Naive thymus-derived CD4-positive, alpha-beta T cell (primary cell): ENCODE measurements at regions not wholly inside any gene's neighbourhood (a gene's known extent, or its start where the extent isn't known, plus 50 kb on each side); places are given as distances from the start of the nearest gene placed in this dataset.

Source experiments
- ATAC-seq: fragments of 150-1000 bp; cut with Tn5 transposase; 2 replicates; pipeline ENCODE4 v1.10.0; 2021; ENCODE audit warnings: mild to moderate bottlenecking, moderate library complexity
- CTCF ChIA-PET: fragments of 350-600 bp; sonication (Branson Sonifier 250); formaldehyde crosslinking; loops from one replicate; lab custom pipeline; 2021; ENCODE audit warnings: antibody characterized with exemption; lab: Charles Lee
- POLR2A ChIA-PET: fragments of 350-600 bp; sonication (Branson Sonifier 250); formaldehyde crosslinking; loops from one replicate; lab custom pipeline; 2021; ENCODE audit warnings: antibody characterized with exemption, inconsistent platforms; lab: Charles Lee
- DNase-seq, 9 donors: peaks; one replicate each; pipeline versions ENCODE4 v3.0.0 to v3.0.0-alpha.2; 2020 to 2022; ENCODE audit warnings: mixed read lengths in 1 of 9
- H3K27ac ChIP-seq: one replicate; pipeline ENCODE4 v1.7.0; 2013; ENCODE audit warnings: mild to moderate bottlenecking, low read depth, low read length, moderate library complexity
- H3K27me3 ChIP-seq, 2 donors: one replicate each; pipeline ENCODE4 v1.7.0; 2013; ENCODE audit warnings: low read length in 2 of 2, mild to moderate bottlenecking in 2 of 2, moderate library complexity in 2 of 2; ENCODE audit not compliant: control insufficient read depth in 2 of 2, insufficient read depth in 2 of 2
- H3K36me3 ChIP-seq, 3 experiments: 1 replicate in 2 of 3; 2 replicates in 1 of 3; pipeline ENCODE4 v1.7.0; 2013; ENCODE audit warnings: low read length in 3 of 3, mild to moderate bottlenecking in 3 of 3, moderate library complexity in 1 of 3; ENCODE audit not compliant: insufficient read depth in 3 of 3, control insufficient read depth in 2 of 3
- H3K4me1 ChIP-seq, 2 donors: one replicate each; pipeline ENCODE4 v1.7.0; 2013; ENCODE audit warnings: low read length in 2 of 2, mild to moderate bottlenecking in 2 of 2, moderate library complexity in 1 of 2; ENCODE audit not compliant: control insufficient read depth in 2 of 2, insufficient read depth in 2 of 2
- H3K4me3 ChIP-seq: 2 replicates; pipeline ENCODE4 v1.7.0; 2013; ENCODE audit warnings: mild to moderate bottlenecking, low read length
- H3K9me3 ChIP-seq, 3 experiments: 1 replicate in 2 of 3; 2 replicates in 1 of 3; pipeline ENCODE4 v1.7.0; 2013; ENCODE audit warnings: low read length in 3 of 3; ENCODE audit not compliant: control insufficient read depth in 2 of 3
- H3K27ac Mint-ChIP-seq, 9 donors: one replicate each; pipeline ENCODE4 v1.8.0; 2020 to 2022; ENCODE audit warnings: mixed read lengths in 9 of 9, mild to moderate bottlenecking in 8 of 9, moderate library complexity in 5 of 9, inconsistent platforms in 2 of 9
- H3K27me3 Mint-ChIP-seq, 5 donors: one replicate each; pipeline ENCODE4 v1.8.0; 2021 to 2022; ENCODE audit warnings: mixed read lengths in 5 of 5, mild to moderate bottlenecking in 1 of 5
- H3K36me3 Mint-ChIP-seq, 5 donors: one replicate each; pipeline ENCODE4 v1.8.0; 2020 to 2022; ENCODE audit warnings: mixed read lengths in 5 of 5, mild to moderate bottlenecking in 3 of 5, inconsistent platforms in 1 of 5
- H3K4me1 Mint-ChIP-seq, 7 donors: one replicate each; pipeline ENCODE4 v1.8.0; 2020 to 2022; ENCODE audit warnings: mixed read lengths in 7 of 7, mild to moderate bottlenecking in 3 of 7, inconsistent platforms in 1 of 7
- H3K4me3 Mint-ChIP-seq, 10 donors: one replicate each; pipeline ENCODE4 v1.8.0; 2020 to 2022; ENCODE audit warnings: mild to moderate bottlenecking in 10 of 10, mixed read lengths in 10 of 10, moderate library complexity in 6 of 10, inconsistent platforms in 2 of 10
- H3K9me3 Mint-ChIP-seq, 11 donors: one replicate each; pipeline ENCODE4 v1.8.0; 2020 to 2022; ENCODE audit warnings: mixed read lengths in 11 of 11, mild to moderate bottlenecking in 4 of 11, inconsistent platforms in 1 of 11, moderate library complexity in 1 of 11
- intact Hi-C, 2 donors: fragments of 100-400 bp; cut with micrococcal nuclease; formaldehyde crosslinking; loops; one replicate each; pipeline ENCODE4 v1.15.1; 2023

DNA sequence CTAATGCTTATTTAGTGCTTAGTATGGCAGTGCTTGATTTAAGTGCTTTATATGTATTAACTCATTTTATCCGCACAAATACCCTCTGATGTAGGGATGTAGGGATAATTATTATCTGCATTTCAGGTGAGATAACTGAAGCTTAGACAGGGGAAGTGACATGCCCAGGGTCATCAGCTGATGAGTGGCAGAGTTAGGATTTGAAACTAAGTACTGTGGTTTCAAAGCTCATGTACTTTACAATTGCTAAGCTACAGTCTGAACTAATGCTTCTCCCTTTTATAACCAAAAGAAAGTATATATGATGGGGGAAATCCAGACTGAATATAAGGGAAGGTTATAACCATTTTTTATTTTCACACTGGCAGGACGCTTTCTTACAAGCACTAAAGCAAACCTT, 229.6 kb upstream of the NAV3 start:
- Mint-ChIP-seq H3K27ac (no peak overlapping the region), H3K36me3 (no peaks in the 10 kb centered on the region), H3K4me1 (no peaks in the 10 kb centered on the region), H3K9me3 (peaks cover 0 to 9% (median 1%) of the 10 kb centered on the region in 11 donors), H3K27me3 (no peaks in the 10 kb centered on the region), H3K4me3 (no peak overlapping the region)
- ATAC-seq (no peak), DNase-seq (no peak)
- Histone ChIP-seq H3K27ac (no peak overlapping the region), H3K36me3 (no peaks in the 10 kb centered on the region), H3K4me1 (no peaks in the 10 kb centered on the region), H3K27me3 (no peaks in the 10 kb centered on the region), H3K4me3 (no peak overlapping the region), H3K9me3 (no peaks in the 10 kb centered on the region)
- ChIA-PET POLR2A (no interaction called here), CTCF (no interaction called here)
- intact Hi-C loops, result no loop called here

GRCh38 chr12:77600468-77600843, 230.2 kb upstream of the NAV3 start:
- H3K36me3 ChIP-seq, result no peaks in the 10 kb centered on the region
- Mint-ChIP-seq H3K27ac (no peak overlapping the region), H3K36me3 (no peaks in the 10 kb centered on the region), H3K27me3 (no peaks in the 10 kb centered on the region), H3K4me1 (no peaks in the 10 kb centered on the region), H3K9me3 (peaks cover 0 to 9% (median 0%) of the 10 kb centered on the region in 11 donors), H3K4me3 (no peak overlapping the region)
- no peaks in the 10 kb centered on the region for H3K9me3 ChIP-seq
- ATAC-seq, result no peak
- intact Hi-C loops, result no loop called here
- H3K27me3 ChIP-seq, result no peaks in the 10 kb centered on the region
- no peak for DNase-seq
- no peak overlapping the region for H3K27ac ChIP-seq
- no peak overlapping the region for H3K4me3 ChIP-seq
- ChIA-PET CTCF (no interaction called here), POLR2A (no interaction called here)
- no peaks in the 10 kb centered on the region for H3K4me1 ChIP-seq

DNA sequence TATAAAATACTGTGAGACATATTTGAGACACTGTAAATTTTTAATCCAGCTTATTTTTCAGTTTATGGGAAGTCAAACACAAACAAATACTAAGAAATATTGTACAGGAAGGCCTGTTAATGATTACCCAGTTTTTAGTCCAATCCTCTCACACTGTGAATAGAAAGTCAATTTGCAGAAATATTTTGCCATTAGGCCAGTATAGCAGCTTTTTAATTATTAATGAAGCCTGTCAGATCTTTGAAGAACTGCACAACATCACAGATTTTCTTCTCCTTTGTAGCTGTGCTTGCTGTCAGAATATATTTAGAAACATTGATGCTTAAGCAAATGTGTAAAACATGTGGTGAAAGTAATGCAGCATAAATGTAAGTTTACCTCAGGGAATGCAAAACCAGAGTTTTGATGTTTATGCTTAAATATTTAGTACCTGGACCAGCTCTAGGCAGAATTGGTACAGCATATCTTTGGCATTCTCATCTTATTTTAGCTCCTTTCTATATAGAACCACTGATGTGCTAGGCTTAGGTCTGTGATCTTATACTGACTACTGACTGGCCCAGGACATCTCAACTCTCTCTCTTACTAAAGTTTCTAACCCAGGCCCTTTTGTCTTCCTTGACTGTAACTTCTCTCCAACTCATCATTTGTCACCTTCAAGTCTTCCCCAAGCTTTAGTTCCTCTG, 230.8 kb upstream of the NAV3 start:
- no peak overlapping the region for H3K27ac ChIP-seq
- no peaks in the 10 kb centered on the region for H3K36me3 ChIP-seq
- Mint-ChIP-seq H3K27ac (no peak overlapping the region), H3K36me3 (no peaks in the 10 kb centered on the region), H3K4me3 (no peak overlapping the region), H3K4me1 (no peaks in the 10 kb centered on the region), H3K27me3 (no peaks in the 10 kb centered on the region), H3K9me3 (peaks cover 0 to 9% (median 0%) of the 10 kb centered on the region in 11 donors)
- ATAC-seq, result no peak
- H3K9me3 ChIP-seq, result no peaks in the 10 kb centered on the region
- no peaks in the 10 kb centered on the region for H3K27me3 ChIP-seq
- no peaks in the 10 kb centered on the region for H3K4me1 ChIP-seq
- POLR2A ChIA-PET, result interaction anchor here (0.7 kb wide), 1 partner anchor 86 kb away, joined by 3 read pairs; no protein-coding TSS in a partner anchor
- DNase-seq, result no peak
- no peak overlapping the region for H3K4me3 ChIP-seq
- CTCF ChIA-PET, result no interaction called here
- intact Hi-C loops, result no loop called here

GRCh38 chr12:77594366-77594765, 236.3 kb upstream of the NAV3 start:
- DNase-seq, result no peak
- no peaks in the 10 kb centered on the region for H3K36me3 ChIP-seq
- no peaks in the 10 kb centered on the region for H3K27me3 ChIP-seq
- ChIA-PET CTCF (no interaction called here), POLR2A (no interaction called here)
- Mint-ChIP-seq H3K4me1 (no peaks in the 10 kb centered on the region), H3K4me3 (no peak overlapping the region), H3K36me3 (no peaks in the 10 kb centered on the region), H3K27me3 (no peaks in the 10 kb centered on the region), H3K9me3 (peaks cover 0 to 6% (median 0%) of the 10 kb centered on the region in 11 donors), H3K27ac (no peak overlapping the region)
- no peaks in the 10 kb centered on the region for H3K9me3 ChIP-seq
- H3K4me3 ChIP-seq, result no peak overlapping the region
- intact Hi-C loops, result no loop called here
- ATAC-seq, result no peak
- no peak overlapping the region for H3K27ac ChIP-seq
- H3K4me1 ChIP-seq, result no peaks in the 10 kb centered on the region

DNA sequence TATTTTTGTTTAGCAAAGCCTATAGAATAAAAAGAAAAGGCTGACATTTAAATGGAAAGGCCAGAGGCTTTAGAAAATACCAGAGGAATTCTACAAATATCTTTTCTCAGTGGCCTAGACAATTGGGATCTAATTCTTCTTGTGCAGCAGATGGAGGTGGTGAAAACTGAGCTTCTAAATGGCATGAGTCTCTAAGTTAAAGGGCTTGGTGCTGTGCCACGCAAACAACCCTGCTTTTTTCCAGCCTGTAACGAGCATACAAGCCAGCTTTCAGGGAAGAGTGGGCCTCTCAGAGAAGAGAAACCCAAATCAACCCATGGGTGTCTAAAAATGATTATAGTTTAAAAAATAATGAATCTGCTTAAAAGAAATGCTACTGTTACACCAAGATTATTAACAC, 237.9 kb upstream of the NAV3 start:
- Mint-ChIP-seq H3K9me3 (peaks cover 0 to 6% (median 0%) of the 10 kb centered on the region in 11 donors), H3K4me1 (no peaks in the 10 kb centered on the region), H3K4me3 (no peak overlapping the region), H3K36me3 (no peaks in the 10 kb centered on the region), H3K27ac (no peak overlapping the region), H3K27me3 (no peaks in the 10 kb centered on the region)
- ATAC-seq (no peak), DNase-seq (no peak)
- intact Hi-C loops, result no loop called here
- Histone ChIP-seq H3K27me3 (no peaks in the 10 kb centered on the region), H3K9me3 (no peaks in the 10 kb centered on the region), H3K4me1 (no peaks in the 10 kb centered on the region), H3K4me3 (no peak overlapping the region), H3K36me3 (no peaks in the 10 kb centered on the region), H3K27ac (no peak overlapping the region)
- CTCF ChIA-PET, result no interaction called here
- POLR2A ChIA-PET, result no interaction called here

DNA sequence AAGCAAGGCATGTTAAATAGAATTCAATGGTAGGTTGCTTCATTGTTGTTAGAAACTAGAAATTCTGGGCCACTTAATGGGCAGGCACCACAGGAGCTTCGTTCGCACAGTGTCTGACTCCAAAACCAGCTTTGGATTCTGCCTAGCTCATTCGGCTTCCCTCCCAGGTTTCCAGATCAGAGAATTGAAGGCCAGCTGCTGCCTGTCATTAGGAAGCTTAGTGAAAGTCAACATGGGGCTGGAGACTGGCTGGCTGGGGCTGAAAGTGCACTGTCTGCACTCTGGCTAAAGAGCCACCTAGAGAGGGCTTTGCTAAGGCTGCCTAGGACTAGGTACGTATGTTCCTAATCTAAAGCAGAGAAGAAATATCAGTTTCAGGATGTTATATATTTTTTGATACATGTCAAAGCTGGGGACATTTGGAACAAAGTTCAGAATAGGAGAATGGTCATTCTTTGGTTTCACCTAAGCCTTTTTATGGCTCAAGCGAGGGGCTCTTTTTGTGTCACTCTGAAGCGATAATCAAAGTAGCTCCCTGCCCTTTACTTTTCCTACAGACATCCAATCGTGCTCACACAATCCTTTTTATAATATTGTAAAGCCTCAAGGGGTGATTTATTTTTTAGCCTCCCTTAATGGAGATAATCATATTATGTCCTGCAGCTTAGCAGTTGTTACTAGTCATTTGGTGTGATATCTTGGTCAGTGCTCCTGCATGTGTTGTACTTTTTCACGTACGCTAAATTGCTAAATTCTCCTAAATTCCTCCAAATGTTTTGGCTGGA, 238.5 kb upstream of the NAV3 start:
- H3K4me1 Mint-ChIP-seq, result no peaks in the 10 kb centered on the region
- no peaks in the 10 kb centered on the region for H3K27me3 Mint-ChIP-seq
- H3K4me3 Mint-ChIP-seq, result no peak overlapping the region
- CTCF ChIA-PET, result no interaction called here
- H3K36me3 ChIP-seq, result no peaks in the 10 kb centered on the region
- intact Hi-C loops, result no loop called here
- H3K4me1 ChIP-seq, result no peaks in the 10 kb centered on the region
- no peak overlapping the region for H3K27ac Mint-ChIP-seq
- peaks cover 0 to 5% (median 0%) of the 10 kb centered on the region in 11 donors for H3K9me3 Mint-ChIP-seq
- DNase-seq (no peak), ATAC-seq (no peak)
- no peaks in the 10 kb centered on the region for H3K27me3 ChIP-seq
- H3K9me3 ChIP-seq, result no peaks in the 10 kb centered on the region
- no peaks in the 10 kb centered on the region for H3K36me3 Mint-ChIP-seq
- no peak overlapping the region for H3K27ac ChIP-seq
- H3K4me3 ChIP-seq, result no peak overlapping the region
- POLR2A ChIA-PET, result no interaction called here

GRCh38 chr12:77590306-77590705, 240.4 kb upstream of the NAV3 start:
- Histone ChIP-seq H3K36me3 (no peaks in the 10 kb centered on the region), H3K27ac (no peak overlapping the region), H3K27me3 (no peaks in the 10 kb centered on the region), H3K4me3 (no peak overlapping the region), H3K4me1 (no peaks in the 10 kb centered on the region), H3K9me3 (no peaks in the 10 kb centered on the region)
- ATAC-seq (no peak), DNase-seq (no peak)
- intact Hi-C loops, result no loop called here
- no peaks in the 10 kb centered on the region for H3K36me3 Mint-ChIP-seq
- no peaks in the 10 kb centered on the region for H3K4me1 Mint-ChIP-seq
- ChIA-PET CTCF (no interaction called here), POLR2A (no interaction called here)
- H3K9me3 Mint-ChIP-seq, result peaks cover 0 to 5% (median 0%) of the 10 kb centered on the region in 11 donors
- H3K4me3 Mint-ChIP-seq, result no peak overlapping the region
- H3K27ac Mint-ChIP-seq, result no peak overlapping the region
- H3K27me3 Mint-ChIP-seq, result no peaks in the 10 kb centered on the region
